ENCODE measurements at regions not wholly inside any gene's neighbourhood (a gene's known extent, or its start where the extent isn't known, plus 50 kb on each side); places are given as distances from the start of the nearest gene placed in this dataset.

- intact Hi-C loops (cut with DNase I) = no loop called here
- WGBS, 4 donors = 68 to 75% (median 73%) methylated on average over 8 to 11 of the region's 11 CpGs
- H3K4me3 ChIP-seq = no peak overlapping the region
- H3K27me3 ChIP-seq = no peaks in the 10 kb centered on the region
- no peak for DNase-seq
- no peak overlapping the region for H3K27ac ChIP-seq
- no peaks in the 10 kb centered on the region for H3K4me1 ChIP-seq (replicated peaks in 1 of 2)
- H3K9me3 ChIP-seq (replicated peaks in 1 of 3) = peaks cover 0 to 5% (median 0%) of the 10 kb centered on the region in 3 donors
- no peaks in the 10 kb centered on the region for H3K36me3 ChIP-seq (replicated peaks in 1 of 2)
- no peak for TF ChIP-seq CTCF (IDR thresholded peaks at IDR 0.05)
- TF ChIP-seq POLR2A (IDR thresholded peaks at IDR 0.05) = no peak
Observed at GRCh38 chr3:127377801-127378655, 90.2 kb upstream of the PRR20G start.

- WGBS, 4 donors = 63 to 79% (median 73%) methylated on average over 9 to 13 of the region's 13 CpGs
- H3K27me3 ChIP-seq = no peaks in the 10 kb centered on the region
- no peak overlapping the region for H3K27ac ChIP-seq
- H3K4me3 ChIP-seq = no peak overlapping the region
- H3K9me3 ChIP-seq (replicated peaks in 1 of 3) = no peaks in the 10 kb centered on the region
- intact Hi-C loops (cut with DNase I) = no loop called here
- H3K36me3 ChIP-seq (replicated peaks in 1 of 2) = no peaks in the 10 kb centered on the region
- H3K4me1 ChIP-seq (replicated peaks in 1 of 2) = no peaks in the 10 kb centered on the region
- TF ChIP-seq POLR2A (IDR thresholded peaks at IDR 0.05) (no peak), CTCF (IDR thresholded peaks at IDR 0.05) (no peak)
- no peak for DNase-seq
Observed at GRCh38 chr3:127375151-127375930, 87.5 kb upstream of the PRR20G start.

- 59 to 69% (median 66%) methylated on average over 10 to 12 of the region's 12 CpGs for WGBS, 4 donors
- no peaks in the 10 kb centered on the region for H3K36me3 ChIP-seq (replicated peaks in 1 of 2)
- no peaks in the 10 kb centered on the region for H3K4me1 ChIP-seq (replicated peaks in 1 of 2)
- H3K9me3 ChIP-seq (replicated peaks in 1 of 3) = no peaks in the 10 kb centered on the region
- TF ChIP-seq POLR2A (IDR thresholded peaks at IDR 0.05) (no peak), CTCF (IDR thresholded peaks at IDR 0.05) (peak in 2 of 6 experiments; percentile 15 to 24)
- intact Hi-C loops (cut with DNase I) = no loop called here
- H3K27ac ChIP-seq = no peak overlapping the region
- no peak overlapping the region for H3K4me3 ChIP-seq
- H3K27me3 ChIP-seq = no peaks in the 10 kb centered on the region
- peak in 1 of 7 donors; percentile 17 for DNase-seq
Observed at GRCh38 chr3:127374086-127375010, 86.5 kb upstream of the PRR20G start.
